GM12864 (cell line): ENCODE measurements at regions not wholly inside any gene's neighbourhood (a gene's known extent, or its start where the extent isn't known, plus 50 kb on each side); places are given as distances from the start of the nearest gene placed in this dataset.

Experiments used
- DNase-seq: peaks from one replicate; pipeline ENCODE4 v3.0.0-alpha.2; 2011; ENCODE audit warnings: low read depth
- H3K4me3 ChIP-seq: 2 replicates; pipeline ENCODE4 v1.5.1; 2011; ENCODE audit warnings: mild to moderate bottlenecking, low read depth, low read length, control low read depth
- CTCF ChIP-seq: IDR thresholded peaks from 2 replicates; pipeline ENCODE4 v1.5.1; 2011; ENCODE audit warnings: low read depth, mild to moderate bottlenecking, moderate library complexity, low read length, control low read depth, inconsistent platforms; ENCODE audit errors: missing control alignments

GRCh38 chr10:131694168-131694780 is 206.5 kb upstream of the PPP2R2D start:
- DNase-seq, result no peak
- H3K4me3 ChIP-seq, result no peak overlapping the region
- no peak for TF ChIP-seq CTCF

- no peak for TF ChIP-seq CTCF
- no peak overlapping the region for H3K4me3 ChIP-seq
- DNase-seq, result no peak
Observed at GRCh38 chr10:131694781-131695495, 205.9 kb upstream of the PPP2R2D start.

GRCh38 chr10:131695496-131696165 is 205.2 kb upstream of the PPP2R2D start:
- DNase-seq, result no peak
- no peak for TF ChIP-seq CTCF
- H3K4me3 ChIP-seq, result no peak overlapping the region

DNA sequence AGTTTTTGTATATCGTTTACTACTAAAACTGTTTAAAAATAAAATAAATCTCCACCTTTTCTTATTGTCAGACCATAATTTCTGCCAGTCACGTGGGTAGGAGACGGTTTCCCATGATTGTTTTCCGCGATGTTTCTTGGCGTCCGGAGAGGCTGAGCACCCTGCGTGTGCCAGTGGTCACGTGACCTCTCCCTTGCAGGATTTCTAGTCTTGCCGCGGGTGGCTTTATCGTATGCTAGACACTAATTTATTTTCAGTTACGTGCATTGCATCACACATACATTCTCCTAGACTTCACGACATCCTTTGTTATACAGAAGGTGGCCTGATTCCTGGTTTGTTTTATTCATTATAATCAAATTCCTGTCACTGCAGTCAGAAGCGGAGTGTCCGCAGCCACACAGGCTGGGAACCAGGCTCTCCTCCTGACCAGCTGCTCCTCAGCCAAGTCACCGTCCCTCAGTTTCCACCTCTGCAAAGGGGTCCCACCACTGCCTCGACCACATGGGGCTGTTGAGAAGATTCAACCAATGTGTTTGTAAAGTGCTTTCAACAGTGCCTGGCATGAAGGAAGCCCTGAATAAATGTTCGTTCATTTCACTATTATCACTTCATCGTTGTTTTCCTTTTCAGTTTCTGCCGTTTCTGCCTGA is 203.2 kb upstream of the PPP2R2D start:
- TF ChIP-seq CTCF, result no peak
- no peak overlapping the region for H3K4me3 ChIP-seq
- no peak for DNase-seq

DNA sequence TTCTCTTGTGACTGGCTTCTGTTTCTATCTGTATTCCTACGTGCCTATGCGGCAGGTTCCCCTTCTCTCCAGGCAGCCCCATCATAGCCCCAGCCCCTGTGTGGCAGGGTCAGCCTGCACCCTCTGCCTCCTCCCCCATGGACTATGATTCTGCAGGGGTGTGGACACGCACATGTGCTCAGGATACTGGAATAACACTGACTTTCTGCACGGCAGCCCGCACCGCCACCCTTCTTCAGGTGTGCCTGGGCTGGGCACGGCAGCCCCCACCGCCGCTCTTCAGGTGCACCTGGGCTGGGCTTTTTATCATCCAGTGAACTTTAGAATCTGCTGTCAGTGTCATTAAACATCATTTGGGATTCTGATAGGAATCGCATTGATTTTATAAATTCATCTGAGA is 202.6 kb upstream of the PPP2R2D start:
- TF ChIP-seq CTCF, result no peak
- no peak for DNase-seq
- H3K4me3 ChIP-seq, result no peak overlapping the region

- H3K4me3 ChIP-seq, result no peak overlapping the region
- no peak for DNase-seq
- no peak for TF ChIP-seq CTCF
Observed at GRCh38 chr10:131698986-131699385, 201.8 kb upstream of the PPP2R2D start.
